ENCODE measurements at regions not wholly inside any gene's neighbourhood (a gene's known extent, or its start where the extent isn't known, plus 50 kb on each side); places are given as distances from the start of the nearest gene placed in this dataset.

- TF ChIP-seq CTCF (IDR thresholded peaks at IDR 0.05; ENCODE audit: poor library complexity): no peak
- no peak for TF ChIP-seq EZH2phosphoT487 (IDR thresholded peaks at IDR 0.05; ENCODE audit: low read depth, severe bottlenecking, unreplicated experiment)
- no peak for TF ChIP-seq EZH2 (IDR thresholded peaks at IDR 0.05; ENCODE audit: borderline replicate concordance)
- H3K27me3 ChIP-seq: no peaks in the 10 kb centered on the region
- DNase-seq (ENCODE audit: low spot score): no peak
- no peaks in the 10 kb centered on the region for H4K20me1 ChIP-seq (ENCODE audit: insufficient read depth, poor library complexity, severe bottlenecking)
- H3K4me3 ChIP-seq: no peak overlapping the region
- no peak overlapping the region for H3K27ac ChIP-seq
- no peaks in the 10 kb centered on the region for H3K79me2 ChIP-seq
- 95% methylated on average over 2 of the region's 2 CpGs for WGBS (ENCODE audit: low lambda C conversion rate, missing lambda C conversion rate)
- no peak overlapping the region for H2AFZ ChIP-seq
- H3K36me3 ChIP-seq (replicated peaks; ENCODE audit: insufficient read depth, low read depth): no peaks in the 10 kb centered on the region
- H3K9me2 ChIP-seq (replicated peaks; ENCODE audit: insufficient read depth): no peaks in the 10 kb centered on the region
- no peak overlapping the region for H3K4me2 ChIP-seq
- no peaks in the 10 kb centered on the region for H3K9me3 ChIP-seq (ENCODE audit: low read depth)
- H3K4me1 ChIP-seq (ENCODE audit: insufficient read depth): peaks cover 7% of the 10 kb centered on the region
Measured at GRCh38 chr15:75100679-75101078, 77.3 kb downstream of the PPCDC start.

GRCh38 chr15:75104804-75105557 is 81.6 kb downstream of the PPCDC start:
- H3K79me2 ChIP-seq: no peaks in the 10 kb centered on the region

GRCh38 chr15:75107516-75107907 is 84.1 kb downstream of the PPCDC start:
- H3K27me3 ChIP-seq: no peaks in the 10 kb centered on the region
- H3K27ac ChIP-seq: no peak overlapping the region
- no peak for DNase-seq (ENCODE audit: low spot score)
- no peaks in the 10 kb centered on the region for H3K9me2 ChIP-seq (replicated peaks; ENCODE audit: insufficient read depth)
- TF ChIP-seq CTCF (IDR thresholded peaks at IDR 0.05; ENCODE audit: poor library complexity) (no peak), EZH2phosphoT487 (IDR thresholded peaks at IDR 0.05; ENCODE audit: low read depth, severe bottlenecking, unreplicated experiment) (no peak), EZH2 (IDR thresholded peaks at IDR 0.05; ENCODE audit: borderline replicate concordance) (no peak)
- peaks cover 18% of the 10 kb centered on the region for H3K4me1 ChIP-seq (ENCODE audit: insufficient read depth)
- no peaks in the 10 kb centered on the region for H3K79me2 ChIP-seq
- H3K9me3 ChIP-seq (ENCODE audit: low read depth): no peaks in the 10 kb centered on the region
- WGBS (ENCODE audit: low lambda C conversion rate, missing lambda C conversion rate): 100% methylated on average over 2 of the region's 2 CpGs
- no peaks in the 10 kb centered on the region for H3K36me3 ChIP-seq (replicated peaks; ENCODE audit: insufficient read depth, low read depth)
- no peak overlapping the region for H3K4me3 ChIP-seq
- H3K4me2 ChIP-seq: no peak overlapping the region
- no peak overlapping the region for H2AFZ ChIP-seq
- H4K20me1 ChIP-seq (ENCODE audit: insufficient read depth, poor library complexity, severe bottlenecking): no peaks in the 10 kb centered on the region

More at GRCh38 chr15:75104804-75105557, 81.6 kb downstream of the PPCDC start:
- 68% methylated on average over 3 of the region's 3 CpGs for WGBS (ENCODE audit: low lambda C conversion rate, missing lambda C conversion rate)
- no peak for TF ChIP-seq CTCF (IDR thresholded peaks at IDR 0.05; ENCODE audit: poor library complexity)
- no peak overlapping the region for H3K4me3 ChIP-seq
- peaks cover 15% of the 10 kb centered on the region for H3K4me1 ChIP-seq (ENCODE audit: insufficient read depth)
- no peaks in the 10 kb centered on the region for H4K20me1 ChIP-seq (ENCODE audit: insufficient read depth, poor library complexity, severe bottlenecking)
- DNase-seq (ENCODE audit: low spot score): peak; percentile 80
- H3K27me3 ChIP-seq: no peaks in the 10 kb centered on the region
- no peak overlapping the region for H3K4me2 ChIP-seq
- H3K9me3 ChIP-seq (ENCODE audit: low read depth): no peaks in the 10 kb centered on the region
- H3K9me2 ChIP-seq (replicated peaks; ENCODE audit: insufficient read depth): no peaks in the 10 kb centered on the region
- no peaks in the 10 kb centered on the region for H3K36me3 ChIP-seq (replicated peaks; ENCODE audit: insufficient read depth, low read depth)
- peak overlapping the region; percentile 75 for H3K27ac ChIP-seq
- H2AFZ ChIP-seq: no peak overlapping the region

Measured in hepatocyte (in vitro differentiated cells).